Spleen (tissue), 11 donors: ENCODE measurements at regions not wholly inside any gene's neighbourhood (a gene's known extent, or its start where the extent isn't known, plus 50 kb on each side); places are given as distances from the start of the nearest gene placed in this dataset.

ENCODE experiments used
- DNase-seq: peaks from one replicate; pipeline ENCODE4 v3.0.0-alpha.2; 2020
- H3K27ac ChIP-seq, 8 donors: fragments of 200-600 bp; sonication (generic) in 7 of 8; 1 replicate in 4 of 8; 2 replicates in 4 of 8; pipeline versions ENCODE4 v1.5.0 to v1.8.0; 2016 to 2021; ENCODE audit warnings: inconsistent platforms in 4 of 8, mild to moderate bottlenecking in 4 of 8, moderate library complexity in 1 of 8
- H3K27me3 ChIP-seq, 7 donors: fragments of 200-600 bp; sonication (generic) in 6 of 7; replicated peaks in 1 of 7; 1 replicate in 4 of 7; 2 replicates in 3 of 7; pipeline versions ENCODE4 v1.5.0 to v1.8.0; 2016 to 2021; ENCODE audit warnings: inconsistent platforms in 3 of 7, mild to moderate bottlenecking in 1 of 7
- H3K36me3 ChIP-seq, 6 donors: fragments of 200-600 bp; sonication (generic) in 5 of 6; 1 replicate in 4 of 6; 2 replicates in 2 of 6; pipeline versions ENCODE4 v1.5.0 to v1.8.0; 2016 to 2021; ENCODE audit warnings: inconsistent platforms in 2 of 6
- H3K4me1 ChIP-seq, 6 donors: fragments of 200-600 bp; sonication (generic) in 5 of 6; 1 replicate in 3 of 6; 2 replicates in 3 of 6; pipeline versions ENCODE4 v1.5.0 to v1.8.0; 2016 to 2021; ENCODE audit warnings: inconsistent platforms in 3 of 6
- H3K4me3 ChIP-seq, 8 donors: fragments of 200-600 bp; sonication (generic) in 7 of 8; 1 replicate in 4 of 8; 2 replicates in 4 of 8; pipeline versions ENCODE4 v1.5.0 to v1.8.0; 2016 to 2021; ENCODE audit warnings: inconsistent platforms in 4 of 8, mild to moderate bottlenecking in 4 of 8, moderate library complexity in 2 of 8
- H3K9me3 ChIP-seq, 8 donors: fragments of 200-600 bp; sonication (generic) in 7 of 8; 1 replicate in 4 of 8; 2 replicates in 4 of 8; pipeline versions ENCODE4 v1.5.0 to v1.8.0; 2016 to 2021; ENCODE audit warnings: inconsistent platforms in 4 of 8
- CTCF ChIP-seq, 11 experiments: fragments of 200-600 bp in 7 of 11; fragments of 450-650 bp in 4 of 11; sonication (generic) in 4 of 11; IDR thresholded peaks in 8 of 11; conservative IDR thresholded peaks in 3 of 11; 1 replicate in 7 of 11; 2 replicates in 4 of 11; pipeline versions ENCODE4 v1.4.0 to v1.8.0; 2016 to 2021; ENCODE audit warnings: antibody characterized with exemption in 11 of 11, inconsistent platforms in 4 of 11, mild to moderate bottlenecking in 1 of 11
- POLR2A ChIP-seq, 3 donors: fragments of 450-650 bp; IDR thresholded peaks; one replicate each; pipeline ENCODE4 v1.5.1; 2017; ENCODE audit warnings: antibody characterized with exemption in 3 of 3, mild to moderate bottlenecking in 1 of 3
- POLR2AphosphoS5 ChIP-seq, 3 donors: sonication (generic); formaldehyde crosslinking; IDR thresholded peaks; one replicate each; pipeline ENCODE4 v1.5.1; 2017; ENCODE audit warnings: antibody characterized with exemption in 3 of 3
- WGBS, 5 donors: extraction: QIAGEN DNeasy Blood & Tissue Kit in 3 of 5; methylation state at CpG; one replicate each; pipeline versions ENCODE4 v1.1.5 to v1.1.7; 2013 to 2018; 5-methylcytosine and 5-hydroxymethylcytosine counted together
- intact Hi-C: fragments of 100-400 bp; cut with DNase I; formaldehyde crosslinking; loops from one replicate; pipeline ENCODE4 v1.15.0; 2023; ENCODE audit warnings: low total_unique reads
- donor health status: healthy with polysubstance abuse.
- donor health status: DM: no; HTN: no; CAD: no; lungs with moderate emphysema.
- donor health status: DM: no; HTN: no; CAD: no.
- donor health status: Bipolar disorder and iron deficiency.
- donor health status: healthy.
- donor health status: DM: no; HTN: no; CAD: no.
- donor health status: DM: yes; HTN: yes; CAD: no.

- intact Hi-C loops, result no loop called here
- H3K36me3 ChIP-seq, result no peaks in the 10 kb centered on the region
- H3K4me1 ChIP-seq, result no peaks in the 10 kb centered on the region
- H3K27me3 ChIP-seq, result no peaks in the 10 kb centered on the region
- H3K27ac ChIP-seq, result no peak overlapping the region
- no peaks in the 10 kb centered on the region for H3K9me3 ChIP-seq
- TF ChIP-seq POLR2A (IDR thresholded peaks at IDR 0.05), result no peak
- no peak for TF ChIP-seq POLR2AphosphoS5 (IDR thresholded peaks at IDR 0.05)
- no peak for TF ChIP-seq CTCF (IDR thresholded peaks at IDR 0.05 in 8 of 11, conservative IDR thresholded peaks at IDR 0.05 in 3 of 11)
- H3K4me3 ChIP-seq, result no peak overlapping the region
- no peak for DNase-seq
Observed at GRCh38 chr1:217017165-217017564, 293.9 kb upstream of the ESRRG start.

DNA sequence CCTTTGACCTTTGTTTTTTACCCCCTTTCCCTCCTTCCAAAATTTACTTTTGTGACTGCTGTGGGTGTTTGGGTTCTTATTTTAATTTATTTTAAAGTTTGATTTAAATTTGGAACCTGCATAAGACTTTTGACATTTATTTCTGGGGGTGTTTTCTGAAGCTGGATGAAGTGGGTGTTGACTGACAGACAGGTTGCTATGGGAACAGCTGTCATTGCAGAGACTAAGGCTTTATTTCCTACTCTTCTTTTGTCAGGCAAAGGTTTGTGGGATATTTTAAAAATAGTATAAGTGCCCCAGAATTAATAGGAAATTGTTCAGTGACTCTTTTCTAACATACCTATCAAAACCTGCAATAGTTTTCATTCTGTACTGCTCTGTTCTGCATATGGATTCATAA is 290.8 kb upstream of the ESRRG start:
- Histone ChIP-seq H3K4me3 (no peak overlapping the region), H3K9me3 (no peaks in the 10 kb centered on the region), H3K27ac (no peak overlapping the region), H3K27me3 (no peaks in the 10 kb centered on the region), H3K4me1 (no peaks in the 10 kb centered on the region), H3K36me3 (no peaks in the 10 kb centered on the region)
- DNase-seq, result no peak
- intact Hi-C loops, result no loop called here
- TF ChIP-seq POLR2AphosphoS5 (IDR thresholded peaks at IDR 0.05) (no peak), CTCF (IDR thresholded peaks at IDR 0.05 in 8 of 11, conservative IDR thresholded peaks at IDR 0.05 in 3 of 11) (no peak), POLR2A (IDR thresholded peaks at IDR 0.05) (no peak)

- Histone ChIP-seq H3K27ac (no peak overlapping the region), H3K4me1 (no peaks in the 10 kb centered on the region), H3K4me3 (no peak overlapping the region), H3K36me3 (no peaks in the 10 kb centered on the region), H3K27me3 (no peaks in the 10 kb centered on the region), H3K9me3 (no peaks in the 10 kb centered on the region)
- intact Hi-C loops, result no loop called here
- TF ChIP-seq POLR2AphosphoS5 (IDR thresholded peaks at IDR 0.05) (no peak), POLR2A (IDR thresholded peaks at IDR 0.05) (no peak), CTCF (IDR thresholded peaks at IDR 0.05 in 8 of 11, conservative IDR thresholded peaks at IDR 0.05 in 3 of 11) (no peak)
- no peak for DNase-seq
Observed at GRCh38 chr1:217012659-217013058, 289.4 kb upstream of the ESRRG start.

DNA sequence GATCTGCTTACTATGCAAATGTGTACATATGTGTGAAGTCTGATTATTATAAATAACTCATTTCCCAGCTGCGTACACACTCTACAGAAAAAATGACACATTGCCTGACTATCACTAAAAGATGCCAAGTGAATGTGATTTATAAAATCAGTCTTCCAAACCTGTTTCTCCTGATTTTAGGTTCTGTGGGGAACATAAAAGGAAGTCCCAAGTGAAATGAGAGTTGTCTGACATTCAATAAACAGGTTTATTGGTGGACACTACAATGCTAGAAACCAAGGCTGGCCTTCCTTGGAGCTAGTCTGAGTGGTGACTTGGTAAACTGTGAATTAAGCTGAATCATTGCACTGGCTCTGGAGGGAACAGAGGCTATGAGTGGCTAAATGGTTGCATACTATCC is 287.9 kb upstream of the ESRRG start:
- 91 to 98% (median 94%) methylated on average over 1 of the region's 1 CpG for WGBS, 5 donors
- intact Hi-C loops, result no loop called here
- TF ChIP-seq CTCF (IDR thresholded peaks at IDR 0.05 in 8 of 11, conservative IDR thresholded peaks at IDR 0.05 in 3 of 11), result no peak
- no peak for TF ChIP-seq POLR2AphosphoS5 (IDR thresholded peaks at IDR 0.05)
- TF ChIP-seq POLR2A (IDR thresholded peaks at IDR 0.05), result no peak
- Histone ChIP-seq H3K36me3 (no peaks in the 10 kb centered on the region), H3K4me3 (no peak overlapping the region), H3K4me1 (no peaks in the 10 kb centered on the region), H3K27me3 (no peaks in the 10 kb centered on the region), H3K27ac (no peak overlapping the region), H3K9me3 (no peaks in the 10 kb centered on the region)
- no peak for DNase-seq
